ENCODE measurements at regions not wholly inside any gene's neighbourhood (a gene's known extent, or its start where the extent isn't known, plus 50 kb on each side); places are given as distances from the start of the nearest gene placed in this dataset.

DNA sequence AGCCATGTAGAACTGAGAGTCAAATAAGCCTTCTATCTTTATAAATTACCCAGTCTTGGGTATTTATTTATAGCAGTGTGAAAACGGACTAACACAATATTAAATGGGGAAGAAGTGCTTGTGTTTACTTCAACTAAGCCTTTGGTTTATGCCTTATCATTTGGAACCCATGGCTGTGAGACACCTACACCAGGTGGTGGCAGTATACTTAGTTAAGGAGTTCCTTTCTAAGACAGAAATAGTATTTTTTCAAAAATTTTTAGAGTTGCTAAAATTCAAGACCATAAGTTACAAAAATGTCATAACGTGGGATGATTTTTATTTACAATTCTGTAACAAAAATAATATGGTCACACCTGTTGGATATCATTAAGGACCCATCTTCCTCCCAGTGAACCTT lies 354.5 kb upstream of the SOX14 start:
- no TSS peak for BruUV-seq (replicated peaks)
- Histone ChIP-seq H3K9me1 (ENCODE audit: insufficient read depth, low read length) (no peaks in the 10 kb centered on the region), H2BK15ac (ENCODE audit: low read depth, low read length) (no peak overlapping the region), H3K4me2 (ENCODE audit: low read depth, low read length) (no peak overlapping the region), H3K27ac (ENCODE audit: insufficient read depth, low read length) (no peak overlapping the region), H3K4me3 (ENCODE audit: insufficient read depth, low read depth, low read length) (no peak overlapping the region), H2AK9ac (replicated peaks; ENCODE audit: low read depth, low read length, poor library complexity) (no peak overlapping the region), H4K5ac (ENCODE audit: low read depth, low read length) (no peak overlapping the region), H2AFZ (replicated peaks; ENCODE audit: low read length, poor library complexity) (no peak overlapping the region), H2AK5ac (ENCODE audit: low read depth, low read length) (no peak overlapping the region), H3K14ac (replicated peaks; ENCODE audit: low read depth, low read length) (no peak overlapping the region), H3K9ac (ENCODE audit: low read depth, low read length) (no peak overlapping the region), H2BK5ac (ENCODE audit: low read depth, low read length, poor library complexity, severe bottlenecking) (no peak overlapping the region), H3K4me1 (ENCODE audit: control insufficient read depth, insufficient read depth, low read length) (no peaks in the 10 kb centered on the region), H3K4ac (ENCODE audit: low read depth, low read length) (no peak overlapping the region), H4K20me1 (ENCODE audit: insufficient read depth, low read length) (no peaks in the 10 kb centered on the region), H3K79me1 (ENCODE audit: low read depth in 1 of 2, low read length in 2 of 2) (no peaks in the 10 kb centered on the region), H3K56ac (ENCODE audit: extremely low read depth, insufficient read depth, low read length) (no peak overlapping the region), H4K91ac (ENCODE audit: insufficient read depth, low read depth, low read length) (no peak overlapping the region), H2BK20ac (ENCODE audit: low read depth, low read length) (no peak overlapping the region), H4K8ac (ENCODE audit: low read depth in 2 of 2, low read length in 2 of 2) (no peak overlapping the region), H3K27me3 (ENCODE audit: control insufficient read depth, insufficient read depth, low read length) (no peaks in the 10 kb centered on the region), H2BK120ac (ENCODE audit: low read depth, low read length) (no peak overlapping the region), H3K18ac (ENCODE audit: low read depth, low read length) (no peak overlapping the region), H3K23ac (ENCODE audit: low read depth, low read length) (no peak overlapping the region), H3K9me3 (ENCODE audit: control insufficient read depth, insufficient read depth, low read length) (peaks cover 8% of the 10 kb centered on the region), H3K36me3 (ENCODE audit: control insufficient read depth, insufficient read depth, low read length) (no peaks in the 10 kb centered on the region)
- no CpG with 5 or more reads among the region's 2 CpGs for WGBS, 2 experiments (ENCODE audit: extremely low coverage in 2 of 2, insufficient read length in 1 of 2)
- CTCF ChIA-PET = no interaction called here
- no peak for ATAC-seq (ENCODE audit: low read depth)
- dilution Hi-C loops (cut with HindIII; ENCODE audit: low sequenced_read_pairs, unreplicated experiment) = no loop called here
- no peak for DNase-seq
- in situ Hi-C loops (cut with MboI; ENCODE audit: low sequenced_read_pairs) = no loop called here
- no peak for TF ChIP-seq BHLHE40 (IDR thresholded peaks at IDR 0.05; ENCODE audit: low read depth, low read length)
- no peak for TF ChIP-seq MXI1 (IDR thresholded peaks at IDR 0.05; ENCODE audit: borderline replicate concordance, low read depth, low read length)
- TF ChIP-seq, protein P1, sequence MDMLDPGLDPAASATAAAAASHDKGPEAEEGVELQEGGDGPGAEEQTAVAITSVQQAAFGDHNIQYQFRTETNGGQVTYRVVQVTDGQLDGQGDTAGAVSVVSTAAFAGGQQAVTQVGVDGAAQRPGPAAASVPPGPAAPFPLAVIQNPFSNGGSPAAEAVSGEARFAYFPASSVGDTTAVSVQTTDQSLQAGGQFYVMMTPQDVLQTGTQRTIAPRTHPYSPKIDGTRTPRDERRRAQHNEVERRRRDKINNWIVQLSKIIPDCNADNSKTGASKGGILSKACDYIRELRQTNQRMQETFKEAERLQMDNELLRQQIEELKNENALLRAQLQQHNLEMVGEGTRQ (IDR thresholded peaks at IDR 0.05; ENCODE audit: low read depth, low read length) = no peak
- no peak for TF ChIP-seq CHD1 (IDR thresholded peaks at IDR 0.05; ENCODE audit: low read depth, low read length)
- no peak for TF ChIP-seq NFE2L2 (IDR thresholded peaks at IDR 0.05; ENCODE audit: low read depth, low read length)
- no peak for TF ChIP-seq RFX5 (IDR thresholded peaks at IDR 0.05; ENCODE audit: low read depth, low read length)
- TF ChIP-seq, protein P2, sequence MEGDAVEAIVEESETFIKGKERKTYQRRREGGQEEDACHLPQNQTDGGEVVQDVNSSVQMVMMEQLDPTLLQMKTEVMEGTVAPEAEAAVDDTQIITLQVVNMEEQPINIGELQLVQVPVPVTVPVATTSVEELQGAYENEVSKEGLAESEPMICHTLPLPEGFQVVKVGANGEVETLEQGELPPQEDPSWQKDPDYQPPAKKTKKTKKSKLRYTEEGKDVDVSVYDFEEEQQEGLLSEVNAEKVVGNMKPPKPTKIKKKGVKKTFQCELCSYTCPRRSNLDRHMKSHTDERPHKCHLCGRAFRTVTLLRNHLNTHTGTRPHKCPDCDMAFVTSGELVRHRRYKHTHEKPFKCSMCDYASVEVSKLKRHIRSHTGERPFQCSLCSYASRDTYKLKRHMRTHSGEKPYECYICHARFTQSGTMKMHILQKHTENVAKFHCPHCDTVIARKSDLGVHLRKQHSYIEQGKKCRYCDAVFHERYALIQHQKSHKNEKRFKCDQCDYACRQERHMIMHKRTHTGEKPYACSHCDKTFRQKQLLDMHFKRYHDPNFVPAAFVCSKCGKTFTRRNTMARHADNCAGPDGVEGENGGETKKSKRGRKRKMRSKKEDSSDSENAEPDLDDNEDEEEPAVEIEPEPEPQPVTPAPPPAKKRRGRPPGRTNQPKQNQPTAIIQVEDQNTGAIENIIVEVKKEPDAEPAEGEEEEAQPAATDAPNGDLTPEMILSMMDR (conservative IDR thresholded peaks at IDR 0.05; ENCODE audit: low read depth, low read length) = no peak
- no peak for TF ChIP-seq MAFK (IDR thresholded peaks at IDR 0.05; ENCODE audit: low read depth, low read length)
- no peak for TF ChIP-seq FOS (IDR thresholded peaks at IDR 0.05; ENCODE audit: low read depth, low read length)
- no peak for TF ChIP-seq RCOR1 (IDR thresholded peaks at IDR 0.05; ENCODE audit: insufficient replicate concordance, low read length)
- TF ChIP-seq RAD21 (IDR thresholded peaks at IDR 0.05; ENCODE audit: low read length) = no peak
- no peak for TF ChIP-seq POLR2A (IDR thresholded peaks at IDR 0.05; ENCODE audit: low read depth, low read length)
- TF ChIP-seq MAZ (IDR thresholded peaks at IDR 0.05; ENCODE audit: borderline replicate concordance, low read depth, low read length) = no peak
- TF ChIP-seq CEBPB (IDR thresholded peaks at IDR 0.05; ENCODE audit: low read depth, low read length) = no peak
- TF ChIP-seq SMC3 (IDR thresholded peaks at IDR 0.05; ENCODE audit: low read depth, low read length) = no peak
- TF ChIP-seq, protein P3, sequence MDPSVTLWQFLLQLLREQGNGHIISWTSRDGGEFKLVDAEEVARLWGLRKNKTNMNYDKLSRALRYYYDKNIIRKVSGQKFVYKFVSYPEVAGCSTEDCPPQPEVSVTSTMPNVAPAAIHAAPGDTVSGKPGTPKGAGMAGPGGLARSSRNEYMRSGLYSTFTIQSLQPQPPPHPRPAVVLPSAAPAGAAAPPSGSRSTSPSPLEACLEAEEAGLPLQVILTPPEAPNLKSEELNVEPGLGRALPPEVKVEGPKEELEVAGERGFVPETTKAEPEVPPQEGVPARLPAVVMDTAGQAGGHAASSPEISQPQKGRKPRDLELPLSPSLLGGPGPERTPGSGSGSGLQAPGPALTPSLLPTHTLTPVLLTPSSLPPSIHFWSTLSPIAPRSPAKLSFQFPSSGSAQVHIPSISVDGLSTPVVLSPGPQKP (IDR thresholded peaks at IDR 0.05; ENCODE audit: borderline replicate concordance, low read depth, low read length) = no peak
- POLR2A ChIA-PET (ENCODE audit: unreplicated experiment) = no interaction called here
- intact Hi-C loops (cut with micrococcal nuclease) = no loop called here
